ENCODE measurements at regions not wholly inside any gene's neighbourhood (a gene's known extent, or its start where the extent isn't known, plus 50 kb on each side); places are given as distances from the start of the nearest gene placed in this dataset.
"Not testable (repeated sequence)": the region's sequence is repeated elsewhere in the genome, so short reads cannot be mapped to it uniquely, and the experiment has no call there.

GRCh38 chr13:59352600-59352999, 811.1 kb downstream of the DIAPH3 start:
- no peak for DNase-seq (ENCODE audit: low spot score)

GRCh38 chr13:59354665-59355369, 808.9 kb downstream of the DIAPH3 start:
- DNase-seq (ENCODE audit: low spot score): no peak

- DNase-seq (ENCODE audit: low spot score): no peak
Observed at GRCh38 chr13:59356607-59357006, 807.1 kb downstream of the DIAPH3 start.

GRCh38 chr13:59358014-59358413, 805.7 kb downstream of the DIAPH3 start:
- no peak for DNase-seq (ENCODE audit: low spot score)

- DNase-seq (ENCODE audit: low spot score): no peak
Observed at GRCh38 chr13:59360108-59360507, 803.6 kb downstream of the DIAPH3 start.

- DNase-seq (ENCODE audit: low spot score): no peak
Observed at GRCh38 chr13:59360916-59361315, 802.8 kb downstream of the DIAPH3 start.

- DNase-seq (ENCODE audit: low spot score): no peak
Observed at GRCh38 chr13:59363313-59363712, 800.4 kb downstream of the DIAPH3 start.

- no peak for DNase-seq (ENCODE audit: low spot score)
Observed at GRCh38 chr13:59363947-59364346, 799.8 kb downstream of the DIAPH3 start.

- DNase-seq (ENCODE audit: low spot score): no peak
Observed at GRCh38 chr13:59364641-59365085, 799.1 kb downstream of the DIAPH3 start.

- no peak for DNase-seq (ENCODE audit: low spot score)
Observed at GRCh38 chr13:59367467-59367866, 796.3 kb downstream of the DIAPH3 start.

- DNase-seq (ENCODE audit: low spot score): no peak
Observed at GRCh38 chr13:59367904-59368303, 795.8 kb downstream of the DIAPH3 start.

GRCh38 chr13:59368693-59369092, 795.0 kb downstream of the DIAPH3 start:
- no peak for DNase-seq (ENCODE audit: low spot score)

- DNase-seq (ENCODE audit: low spot score): no peak
Observed at GRCh38 chr13:59371229-59371628, 792.5 kb downstream of the DIAPH3 start.

GRCh38 chr13:59373341-59373740, 790.4 kb downstream of the DIAPH3 start:
- DNase-seq (ENCODE audit: low spot score): no peak

- peak; percentile 13 for DNase-seq (ENCODE audit: low spot score)
Observed at GRCh38 chr13:59374691-59375090, 789.0 kb downstream of the DIAPH3 start.

- no peak for DNase-seq (ENCODE audit: low spot score)
Observed at GRCh38 chr13:59384154-59384553, 779.6 kb downstream of the DIAPH3 start.

- DNase-seq (ENCODE audit: low spot score): peak; percentile 58
Observed at GRCh38 chr13:59391696-59392095, 772.0 kb downstream of the DIAPH3 start.

GRCh38 chr13:59392328-59392727, 771.4 kb downstream of the DIAPH3 start:
- no peak for DNase-seq (ENCODE audit: low spot score)

GRCh38 chr13:59394496-59394895, 769.2 kb downstream of the DIAPH3 start:
- DNase-seq (ENCODE audit: low spot score): no peak

- no peak for DNase-seq (ENCODE audit: low spot score)
Observed at GRCh38 chr13:59398127-59398526, 765.6 kb downstream of the DIAPH3 start.

- DNase-seq (ENCODE audit: low spot score): no peak
Observed at GRCh38 chr13:59398661-59399060, 765.1 kb downstream of the DIAPH3 start.

GRCh38 chr13:59399513-59399912, 764.2 kb downstream of the DIAPH3 start:
- no peak for DNase-seq (ENCODE audit: low spot score)

- no peak for DNase-seq (ENCODE audit: low spot score)
Observed at GRCh38 chr13:59404331-59404730, 759.4 kb downstream of the DIAPH3 start.

GRCh38 chr13:59407251-59407650, 756.5 kb downstream of the DIAPH3 start:
- DNase-seq (ENCODE audit: low spot score): not testable (repeated sequence)
